MM.1S (cell line): ENCODE measurements at regions not wholly inside any gene's neighbourhood (a gene's known extent, or its start where the extent isn't known, plus 50 kb on each side); places are given as distances from the start of the nearest gene placed in this dataset.

Source experiments
- EZH2 ChIP-seq: fragments of 300-600 bp; sonication (generic); optimal IDR thresholded peaks from 2 replicates; pipeline ENCODE3; 2017; ENCODE audit warnings: low read depth, mild to moderate bottlenecking, antibody characterized with exemption, low read length, mixed read lengths
- TF ChIP-seq, protein P1 (sequence below): fragments of 300-600 bp; sonication (generic); IDR thresholded peaks from 2 replicates; pipeline ENCODE4 v1.5.1; 2016; ENCODE audit warnings: antibody characterized with exemption, low read length, mixed read lengths

DNA sequence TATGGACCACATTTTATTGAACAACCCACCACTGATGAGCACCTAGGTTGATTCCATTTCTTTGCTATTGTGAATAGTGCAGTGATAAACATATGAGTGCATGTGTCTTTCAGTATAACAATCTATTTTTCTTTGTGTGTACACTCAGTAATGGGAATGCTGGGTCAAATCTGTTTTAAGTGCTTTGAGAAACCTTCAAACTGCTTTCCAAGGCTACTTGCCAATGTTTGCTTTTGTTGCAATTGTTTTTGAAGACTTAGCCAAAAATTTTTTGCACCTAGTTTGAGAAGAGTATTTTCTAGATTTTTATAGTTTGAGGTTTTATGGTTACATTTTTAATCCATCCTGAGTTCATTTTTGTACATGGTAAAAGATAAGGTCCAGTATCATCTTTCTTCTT is 587.4 kb upstream of the SETBP1 start:
- TF ChIP-seq EZH2, result no peak
- TF ChIP-seq, protein P1, sequence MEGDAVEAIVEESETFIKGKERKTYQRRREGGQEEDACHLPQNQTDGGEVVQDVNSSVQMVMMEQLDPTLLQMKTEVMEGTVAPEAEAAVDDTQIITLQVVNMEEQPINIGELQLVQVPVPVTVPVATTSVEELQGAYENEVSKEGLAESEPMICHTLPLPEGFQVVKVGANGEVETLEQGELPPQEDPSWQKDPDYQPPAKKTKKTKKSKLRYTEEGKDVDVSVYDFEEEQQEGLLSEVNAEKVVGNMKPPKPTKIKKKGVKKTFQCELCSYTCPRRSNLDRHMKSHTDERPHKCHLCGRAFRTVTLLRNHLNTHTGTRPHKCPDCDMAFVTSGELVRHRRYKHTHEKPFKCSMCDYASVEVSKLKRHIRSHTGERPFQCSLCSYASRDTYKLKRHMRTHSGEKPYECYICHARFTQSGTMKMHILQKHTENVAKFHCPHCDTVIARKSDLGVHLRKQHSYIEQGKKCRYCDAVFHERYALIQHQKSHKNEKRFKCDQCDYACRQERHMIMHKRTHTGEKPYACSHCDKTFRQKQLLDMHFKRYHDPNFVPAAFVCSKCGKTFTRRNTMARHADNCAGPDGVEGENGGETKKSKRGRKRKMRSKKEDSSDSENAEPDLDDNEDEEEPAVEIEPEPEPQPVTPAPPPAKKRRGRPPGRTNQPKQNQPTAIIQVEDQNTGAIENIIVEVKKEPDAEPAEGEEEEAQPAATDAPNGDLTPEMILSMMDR, result no peak
